NT2/D1 (cell line): ENCODE measurements at regions not wholly inside any gene's neighbourhood (a gene's known extent, or its start where the extent isn't known, plus 50 kb on each side); places are given as distances from the start of the nearest gene placed in this dataset.

ENCODE experiments used
- YY1 ChIP-seq: IDR thresholded peaks from 2 replicates; pipeline ENCODE4 v1.6.1; 2011; ENCODE audit not compliant: insufficient read length, insufficient read depth
- ZNF274 ChIP-seq: IDR thresholded peaks from 2 replicates; pipeline ENCODE4 v1.6.1; 2011; ENCODE audit warnings: mild to moderate bottlenecking, low read depth, low read length

DNA sequence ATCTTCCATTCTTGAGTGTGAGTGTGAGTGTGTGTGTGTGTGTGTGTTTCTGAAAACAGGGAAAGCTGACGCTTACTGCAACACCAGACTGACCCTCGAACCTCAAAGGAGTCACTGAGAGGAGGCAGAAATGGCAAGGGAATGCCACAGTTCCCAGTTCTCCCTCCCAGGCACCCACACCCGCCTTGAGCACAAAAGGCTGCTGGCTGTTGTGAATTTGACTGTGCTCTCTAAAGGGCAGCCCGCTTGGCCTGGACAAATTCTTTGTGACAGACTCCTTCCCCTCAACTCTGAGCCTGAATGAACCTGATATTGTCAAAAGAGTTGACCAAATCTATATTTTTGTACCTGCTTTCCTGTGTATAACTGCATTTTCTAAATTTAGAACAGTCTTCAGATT, 245.7 kb upstream of the IRX2 start:
- no peak for TF ChIP-seq YY1
- no peak for TF ChIP-seq ZNF274
